NCI-H2227 (cell line): ENCODE measurements at regions not wholly inside any gene's neighbourhood (a gene's known extent, or its start where the extent isn't known, plus 50 kb on each side); places are given as distances from the start of the nearest gene placed in this dataset.

Experiments used
- DNase-seq: peaks from one replicate; lab custom pipeline; 2025; ENCODE audit not compliant: unreplicated experiment; lab: John Stamatoyannopoulos, UW

DNA sequence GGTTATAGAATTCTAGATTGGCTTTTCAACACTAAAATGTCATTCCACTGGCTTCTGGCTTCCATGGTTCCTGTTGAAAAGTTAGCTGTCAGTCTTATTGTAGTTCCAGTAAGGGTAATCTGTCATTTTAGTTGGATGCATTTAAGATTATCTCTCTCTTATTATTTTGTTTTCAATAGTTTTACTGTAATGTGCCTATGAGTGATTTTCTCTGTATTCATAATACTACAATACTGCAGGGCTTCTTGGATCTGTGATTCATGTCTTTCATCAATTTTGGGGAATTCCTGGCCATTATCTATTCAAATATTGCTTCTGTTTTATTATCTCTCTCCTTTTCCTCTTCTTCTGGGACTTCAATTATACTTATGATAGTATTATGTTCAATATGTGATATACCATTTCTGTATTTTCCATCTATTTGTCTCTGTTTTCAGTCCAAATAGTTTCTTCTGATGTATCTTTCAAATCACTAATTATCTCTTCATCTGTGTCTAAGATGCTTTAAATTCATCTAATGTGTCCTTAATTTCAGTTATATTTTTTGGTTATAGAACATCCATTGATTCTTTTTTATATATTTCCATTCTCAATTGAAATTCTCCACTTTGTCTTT lies 101.5 kb downstream of the KCTD15 start:
- no peak for DNase-seq

DNA sequence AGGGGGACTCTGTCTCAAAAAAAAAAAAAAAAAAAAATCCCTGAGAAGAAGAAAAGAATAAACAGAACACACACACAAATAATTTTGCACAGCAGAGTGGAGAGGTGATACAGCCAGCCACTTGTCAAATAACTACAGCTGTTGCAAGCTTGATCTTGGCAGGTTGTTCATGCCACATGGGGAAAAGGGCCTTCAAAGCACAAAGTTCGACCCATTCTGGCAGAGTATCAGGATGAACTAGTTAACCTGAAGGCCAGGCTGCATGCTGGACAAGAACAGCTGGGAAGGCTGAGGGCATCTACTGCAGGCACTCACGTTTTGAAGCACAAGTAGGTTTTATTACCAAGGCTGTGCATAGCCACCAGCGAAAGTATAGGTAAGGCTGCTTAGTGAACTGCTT lies 104.1 kb downstream of the KCTD15 start:
- DNase-seq, result no peak

DNA sequence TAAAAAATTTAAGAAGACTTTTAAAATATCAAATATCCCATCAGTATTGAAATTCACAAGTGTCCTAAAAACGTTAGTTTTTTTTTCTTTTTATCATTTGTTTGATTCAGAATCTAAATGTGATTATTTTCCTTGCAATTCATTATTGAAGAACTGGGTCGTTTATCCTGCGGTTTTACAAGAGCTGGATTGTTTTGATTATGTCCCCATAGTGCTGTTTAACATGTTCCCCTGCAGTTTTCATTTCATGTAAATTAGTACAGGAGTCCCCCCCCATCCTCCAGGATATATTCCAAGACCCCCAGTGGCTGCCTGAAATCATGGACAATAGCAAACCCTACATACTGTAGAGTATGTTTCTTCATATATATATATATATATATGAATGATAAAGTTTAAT lies 105.7 kb downstream of the KCTD15 start:
- no peak for DNase-seq

DNA sequence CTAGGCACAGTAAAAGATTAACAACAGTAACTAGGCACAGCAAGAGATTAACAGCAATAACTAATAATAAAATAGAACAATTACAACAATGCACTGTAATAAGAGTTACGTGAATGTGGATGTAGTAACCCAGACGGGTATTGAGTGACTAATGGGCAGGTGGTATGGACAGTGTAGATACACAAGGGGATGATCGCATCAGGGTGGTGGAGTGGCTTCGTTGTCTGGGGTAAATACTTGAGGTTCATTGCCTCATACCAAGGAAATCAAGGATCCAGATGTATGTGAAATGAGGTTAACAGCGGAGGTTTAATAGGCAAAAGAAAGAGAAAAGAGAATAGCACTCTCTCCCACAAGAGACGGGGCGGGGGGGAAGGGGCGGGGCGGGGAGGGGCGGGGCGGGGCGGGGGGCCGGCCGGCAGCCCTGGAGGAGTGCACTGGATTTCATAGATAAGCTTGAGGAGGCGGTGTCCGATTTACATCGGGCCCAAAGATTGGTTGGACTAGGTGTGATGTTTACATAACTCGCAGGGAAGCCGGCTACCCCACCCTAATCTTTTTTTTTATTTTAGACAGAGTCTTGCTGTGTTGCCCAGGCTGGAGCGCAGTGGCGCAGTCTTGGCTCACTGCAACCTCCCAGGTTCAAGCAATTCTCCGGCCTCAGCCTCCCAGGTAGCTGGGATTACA lies 106.3 kb downstream of the KCTD15 start:
- no peak for DNase-seq

DNA sequence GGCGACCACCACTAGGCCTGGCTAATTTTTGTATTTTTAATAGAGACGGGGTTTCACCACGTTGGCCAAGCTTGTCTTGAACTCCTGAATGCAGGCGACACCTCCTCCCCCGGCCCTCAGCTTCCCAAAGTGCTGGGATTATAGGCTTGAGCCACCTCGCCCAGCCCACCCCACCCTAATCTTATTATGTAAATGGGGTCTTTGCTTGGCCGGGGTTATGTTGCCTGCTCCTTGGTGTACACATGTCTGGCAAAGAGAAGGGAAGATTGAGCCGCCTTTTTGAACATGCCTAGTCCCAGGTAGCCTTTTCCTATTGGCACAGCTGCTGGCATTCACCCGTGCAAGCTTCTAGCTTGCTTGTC lies 106.8 kb downstream of the KCTD15 start:
- DNase-seq, result no peak

DNA sequence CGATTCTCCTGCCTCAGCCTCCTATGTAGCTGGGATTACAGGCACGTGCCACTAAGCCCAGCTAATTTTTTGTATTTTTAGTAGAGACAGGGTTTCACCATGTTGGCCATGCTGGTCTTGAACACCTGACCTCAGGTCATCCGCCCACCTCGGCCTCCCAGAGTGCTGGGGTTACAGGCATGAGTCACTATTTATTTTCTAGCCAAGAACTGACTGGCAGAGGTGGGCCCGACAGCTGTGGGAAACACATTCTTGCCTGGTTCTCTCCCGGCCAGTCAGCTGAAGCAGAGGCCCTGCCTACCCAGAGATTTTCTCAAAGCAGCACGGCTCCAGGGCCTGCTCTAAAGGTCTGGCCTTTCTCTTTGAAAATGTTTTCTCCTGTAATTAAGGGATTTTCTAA lies 108.0 kb downstream of the KCTD15 start:
- DNase-seq, result no peak

DNA sequence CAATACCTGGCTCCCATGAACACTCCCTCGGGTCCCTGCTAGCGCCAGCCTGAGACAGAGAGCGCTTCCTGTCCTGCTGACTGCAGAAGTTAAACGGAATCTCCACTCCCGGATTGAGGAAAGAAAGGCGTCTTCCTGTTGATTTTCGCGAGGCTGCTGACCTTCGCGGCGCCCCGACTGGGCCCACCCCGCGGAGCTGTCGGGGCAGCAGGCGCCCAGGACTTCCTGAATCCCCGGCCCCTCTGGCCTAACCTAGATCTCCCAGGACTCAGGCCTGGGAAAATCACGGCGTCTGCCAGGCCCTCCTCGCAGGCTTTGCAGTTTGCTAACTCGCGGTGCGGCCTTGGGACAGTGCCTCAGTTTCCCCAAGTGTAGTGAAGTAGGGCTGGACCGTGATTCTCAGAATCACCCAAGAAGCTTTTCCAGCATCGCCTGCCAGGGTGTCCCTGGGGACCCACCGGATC lies 108.8 kb downstream of the KCTD15 start:
- DNase-seq, result peak; percentile 59

DNA sequence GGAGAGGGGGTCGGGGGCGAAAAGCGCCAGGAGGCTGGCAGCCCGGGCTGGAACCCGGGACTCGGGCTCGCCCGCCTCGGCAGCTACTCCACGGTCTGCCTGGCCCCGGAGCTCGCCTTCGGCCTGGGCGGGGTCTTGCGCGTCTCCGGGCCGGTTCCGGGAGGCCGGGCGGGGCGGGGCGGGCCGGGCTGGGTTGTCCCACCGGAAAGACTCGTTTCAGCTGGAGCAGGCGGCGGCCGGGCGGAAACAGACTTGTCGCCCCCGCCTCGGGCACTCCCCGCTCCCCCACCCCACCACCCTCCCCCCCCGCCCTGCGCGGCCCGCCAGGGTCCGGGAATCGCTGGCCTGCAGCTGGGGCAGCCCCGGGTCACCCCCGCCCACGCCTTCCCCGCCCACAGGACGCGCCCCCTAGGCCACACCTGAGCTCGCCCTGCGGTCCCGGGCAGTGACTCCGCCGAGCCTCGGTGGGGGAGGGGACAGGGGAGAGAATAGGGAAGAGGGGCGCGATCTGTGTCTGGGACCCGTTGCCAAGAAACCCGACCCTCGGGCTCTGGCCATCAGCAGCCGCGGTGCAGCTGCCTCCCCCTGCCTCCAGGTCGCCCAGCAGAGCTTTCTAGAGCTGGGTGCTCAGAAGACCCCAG lies 109.4 kb downstream of the KCTD15 start:
- no peak for DNase-seq

DNA sequence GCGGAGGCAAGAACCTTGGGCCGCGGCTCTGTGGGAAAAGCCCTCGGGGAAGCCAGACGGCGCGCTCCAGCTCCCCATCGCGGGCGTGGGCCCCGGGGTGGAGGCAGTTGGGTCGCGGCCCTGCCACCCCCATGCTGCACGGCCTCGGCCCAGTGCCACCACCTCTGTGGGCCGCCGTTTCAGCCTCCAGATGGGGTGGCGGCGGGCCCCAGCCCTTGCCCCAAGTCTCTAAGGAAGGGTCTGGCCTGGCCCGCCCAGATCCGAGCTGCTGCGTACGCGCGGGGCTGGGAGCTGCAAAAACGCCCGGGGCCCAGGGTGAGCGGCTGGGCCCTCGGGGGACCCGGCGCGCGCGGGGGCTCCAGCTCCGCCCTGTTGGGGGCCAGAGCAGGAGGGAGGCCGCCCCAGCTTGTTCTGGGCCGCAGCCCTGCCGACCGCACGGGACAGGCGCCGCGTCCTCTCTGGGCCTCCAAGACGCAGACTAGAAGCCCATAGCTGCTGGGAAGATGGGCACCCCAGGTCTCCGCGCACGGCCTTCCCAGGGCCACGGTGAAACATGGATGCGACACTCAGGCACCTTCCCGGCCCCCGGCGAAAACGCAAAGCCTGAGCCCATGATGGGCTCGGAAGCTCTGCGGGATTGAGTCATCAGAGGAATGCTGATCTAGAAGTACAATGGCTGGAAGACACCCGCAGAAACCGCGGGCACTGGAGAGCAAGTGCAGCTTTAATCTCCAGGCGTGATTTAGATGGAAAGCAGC lies 110.1 kb downstream of the KCTD15 start:
- no peak for DNase-seq

DNA sequence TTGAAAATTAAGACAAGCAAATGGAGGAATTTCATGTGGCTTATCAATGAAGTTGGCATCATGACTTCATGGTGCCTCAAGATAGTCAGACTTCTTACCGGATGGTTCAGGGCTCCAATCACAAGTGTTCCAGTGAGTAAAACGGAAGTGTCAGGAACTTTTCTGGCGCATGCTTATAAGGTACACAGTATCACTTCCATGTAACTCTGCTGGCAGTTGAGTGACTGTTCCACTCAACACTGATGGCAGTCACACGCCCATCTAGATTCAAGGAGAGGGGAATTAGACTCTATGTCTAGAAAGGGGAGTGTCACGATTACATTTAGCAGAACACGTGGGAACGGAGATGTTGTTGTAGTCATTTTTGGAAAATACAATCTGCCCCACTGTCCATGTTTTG lies 114.3 kb downstream of the KCTD15 start:
- DNase-seq, result no peak

DNA sequence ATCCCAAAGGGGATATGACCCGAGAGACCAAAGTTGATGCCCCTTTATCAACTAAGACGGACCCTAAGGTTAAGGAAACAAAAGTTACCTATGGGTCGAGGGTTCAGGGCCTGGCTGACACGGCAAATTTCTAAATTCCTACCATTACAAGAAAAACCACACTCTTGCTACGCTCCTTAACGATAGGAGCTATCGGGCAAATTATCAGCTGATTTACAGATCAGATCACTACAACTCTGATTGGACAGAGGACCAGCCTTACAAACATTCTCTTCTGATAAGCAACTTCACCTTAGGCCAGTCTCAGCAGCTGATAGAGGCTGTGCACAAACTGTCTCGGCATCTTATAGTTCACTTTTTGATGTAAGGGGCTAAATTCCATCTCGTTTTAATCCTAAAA lies 117.9 kb downstream of the KCTD15 start:
- DNase-seq, result no peak

DNA sequence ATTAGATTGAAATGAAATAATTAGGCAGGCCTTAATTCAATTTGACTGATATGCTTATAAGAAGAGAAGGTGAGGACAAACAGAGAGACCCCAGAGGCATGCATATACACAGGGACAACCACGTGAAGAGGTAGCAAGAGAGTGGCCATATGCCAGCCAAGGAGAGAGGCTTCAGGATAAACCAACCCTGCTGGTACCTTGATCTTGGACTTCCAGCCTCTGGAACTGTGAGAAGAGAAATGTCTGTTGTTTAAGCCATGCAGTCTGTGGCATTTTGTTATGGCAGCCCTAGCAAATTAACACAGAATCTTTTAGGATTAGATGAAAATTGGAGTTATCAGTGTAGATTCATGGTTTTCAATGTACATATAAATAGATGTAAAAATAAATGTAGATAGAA lies 120.1 kb downstream of the KCTD15 start:
- DNase-seq, result no peak

DNA sequence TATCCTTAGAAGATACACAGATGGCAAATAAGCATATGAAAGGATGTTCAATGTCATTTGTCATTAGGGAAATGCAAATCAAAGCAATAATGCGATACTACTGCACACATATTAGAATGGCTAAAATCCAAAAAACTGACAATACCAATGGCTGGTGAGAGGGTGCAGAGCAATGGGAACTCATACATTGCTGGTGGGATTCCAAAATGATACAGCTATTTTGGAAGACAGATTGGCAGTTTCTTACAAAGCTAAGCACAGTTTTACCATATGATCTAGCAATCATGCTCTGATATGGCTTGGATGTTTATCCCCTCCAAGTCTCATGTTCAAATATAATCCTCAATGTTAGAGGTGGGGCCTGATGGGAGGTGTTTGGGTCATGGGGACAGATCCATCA lies 122.6 kb downstream of the KCTD15 start:
- no peak for DNase-seq

DNA sequence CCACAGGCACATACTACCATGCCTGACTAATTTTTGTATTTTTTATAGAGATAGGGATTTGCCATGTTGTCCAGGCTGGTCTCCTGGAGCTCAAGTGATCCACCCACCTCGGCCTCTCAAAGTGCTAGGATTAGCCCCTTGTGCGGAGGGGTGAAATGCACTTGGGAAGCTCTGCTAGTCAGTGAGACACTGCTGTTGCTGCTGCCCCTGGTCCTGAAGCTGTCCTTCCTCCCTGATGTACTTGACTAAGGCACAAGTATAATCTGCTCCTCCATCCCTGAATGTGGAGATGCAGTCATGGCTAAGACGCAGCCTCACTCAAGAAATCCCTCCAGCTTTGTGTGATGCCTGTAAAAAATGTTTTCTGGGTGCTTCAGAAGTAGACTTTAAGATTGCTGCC lies 124.5 kb downstream of the KCTD15 start:
- DNase-seq, result no peak

DNA sequence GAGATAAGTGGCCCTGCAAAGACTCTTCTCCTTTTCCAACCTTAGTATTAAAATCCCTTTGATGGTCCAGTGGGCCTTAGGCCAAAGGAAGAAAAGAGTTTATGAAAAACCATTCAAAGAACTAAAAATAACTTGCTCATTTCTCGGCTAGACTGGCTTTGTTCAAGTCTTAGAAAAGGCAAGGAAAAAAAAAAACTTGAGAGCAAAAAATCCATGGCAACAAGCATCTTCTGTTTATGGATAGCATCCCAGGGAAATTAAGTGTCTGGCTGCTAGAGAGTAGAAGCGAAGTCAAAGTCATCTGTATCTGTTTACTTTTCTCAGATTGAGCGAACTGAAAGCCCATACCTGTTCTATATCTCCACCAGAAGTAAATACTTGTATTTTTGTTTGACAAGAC lies 129.6 kb downstream of the KCTD15 start:
- DNase-seq, result no peak

DNA sequence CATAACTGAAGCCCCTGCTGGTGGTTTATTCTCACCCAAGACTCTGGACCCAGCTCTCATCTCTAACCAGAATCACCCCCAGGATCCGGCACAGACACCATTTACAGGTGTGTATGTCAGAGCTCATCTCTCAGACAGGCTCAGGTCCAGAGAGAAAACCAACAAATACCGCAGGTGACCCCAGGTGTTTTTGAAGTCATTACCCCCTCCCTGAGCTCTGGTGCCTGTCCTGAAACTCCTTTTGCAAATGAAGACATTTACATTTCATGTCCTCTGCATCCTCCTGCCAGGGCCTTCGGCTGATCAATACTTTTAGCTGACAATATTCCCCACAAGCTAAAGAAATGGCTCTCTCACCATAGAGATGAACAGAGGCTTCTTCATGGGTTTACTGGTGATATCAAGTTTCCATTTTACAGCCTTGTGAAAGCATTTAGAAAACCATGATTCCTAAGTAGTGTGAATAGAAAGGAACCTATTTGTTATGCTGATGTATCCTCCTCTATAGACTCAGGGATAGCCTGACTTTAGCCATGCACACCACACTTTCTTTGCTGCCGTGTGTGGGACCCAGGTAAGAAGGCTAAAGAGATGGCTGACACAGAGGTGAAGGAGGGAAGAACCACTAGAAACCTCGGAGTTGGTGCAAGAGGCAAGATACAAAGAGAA lies 131.3 kb downstream of the KCTD15 start:
- no peak for DNase-seq

DNA sequence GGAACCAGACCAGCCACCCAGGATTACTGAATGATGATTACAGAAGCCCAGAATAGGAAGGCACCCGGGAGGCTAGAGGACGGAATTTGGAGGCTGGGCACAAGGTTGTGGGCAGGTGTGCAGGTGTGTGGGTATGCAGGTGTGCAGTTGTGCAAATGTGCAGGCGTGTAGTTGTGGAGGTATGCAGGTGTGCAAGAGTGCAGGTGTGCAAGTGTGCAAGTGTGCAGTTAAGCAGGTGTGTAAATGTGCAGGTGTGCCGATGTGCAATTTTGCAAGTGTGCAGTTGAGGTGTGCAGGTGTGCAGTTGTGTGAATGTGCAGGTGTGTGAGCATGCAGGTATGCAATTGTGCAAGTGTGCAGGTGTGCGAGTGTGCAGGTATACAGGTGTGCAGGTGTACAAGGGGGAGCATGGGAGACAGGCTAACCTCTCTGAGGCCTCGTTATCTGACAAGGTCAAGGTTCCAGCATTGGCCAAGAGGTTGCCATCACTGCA lies 131.8 kb downstream of the KCTD15 start:
- no peak for DNase-seq

DNA sequence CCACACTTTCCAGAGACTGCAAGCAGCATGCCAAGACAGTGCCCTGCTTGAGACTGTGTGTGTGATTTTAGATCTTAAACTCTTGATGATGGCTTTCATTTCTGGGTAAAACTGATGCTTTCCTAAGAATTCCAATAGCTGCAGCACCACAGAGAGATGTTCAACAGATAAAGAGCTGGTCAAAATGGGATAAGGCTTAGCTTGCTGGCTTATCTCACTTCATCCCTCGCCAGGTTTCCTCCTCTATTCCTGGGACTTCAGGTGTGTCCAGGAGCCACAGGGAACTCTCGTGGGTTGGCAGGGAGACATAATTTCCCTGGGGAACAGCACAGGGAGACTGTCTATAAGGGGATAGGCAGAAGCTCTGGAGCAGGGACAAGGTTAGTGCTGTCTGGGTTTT lies 137.3 kb downstream of the KCTD15 start:
- no peak for DNase-seq

DNA sequence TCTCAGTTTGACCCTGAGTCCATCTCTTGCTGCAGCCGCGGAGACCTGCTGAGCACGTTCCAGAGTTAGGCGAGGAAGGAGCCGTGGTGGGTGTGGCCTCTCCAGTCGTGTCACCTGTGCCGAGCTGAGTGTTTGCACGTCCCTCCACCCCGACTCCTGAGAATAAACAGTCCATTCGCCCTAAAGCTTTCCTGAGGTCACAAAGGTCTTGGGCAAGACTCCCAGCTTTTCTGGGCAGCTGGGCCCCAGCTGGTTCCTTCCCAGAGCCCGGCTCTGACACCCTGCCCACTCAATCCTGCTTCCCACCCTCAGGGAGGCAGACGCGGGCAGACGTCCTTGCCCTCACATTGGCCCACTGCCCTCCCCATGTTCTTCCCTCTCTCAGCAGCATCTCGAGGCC lies 142.2 kb downstream of the KCTD15 start:
- no peak for DNase-seq

DNA sequence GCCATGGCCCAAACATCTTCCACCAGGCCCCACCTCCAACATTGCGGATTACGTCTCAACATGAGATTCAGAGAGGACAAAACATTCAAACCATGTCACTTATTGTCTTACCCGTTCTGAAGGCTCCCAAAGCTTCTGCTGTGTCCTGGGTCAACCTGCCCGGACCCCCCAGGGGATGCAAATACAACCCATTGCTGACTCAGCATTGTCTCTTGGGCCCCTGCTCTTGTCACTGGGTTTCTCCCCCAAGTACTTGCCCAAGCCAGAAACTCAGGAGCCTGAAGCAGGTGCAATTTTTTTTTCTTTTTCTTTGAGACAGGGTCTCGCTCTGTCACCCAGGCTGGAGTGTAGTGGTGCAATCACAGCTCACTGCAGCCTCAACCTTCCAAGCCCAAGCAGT lies 144.5 kb downstream of the KCTD15 start:
- no peak for DNase-seq
